NCI-H1436 treated with DMSO at 0.1 percent for 48 hours (cell line): ENCODE measurements at regions not wholly inside any gene's neighbourhood (a gene's known extent, or its start where the extent isn't known, plus 50 kb on each side); places are given as distances from the start of the nearest gene placed in this dataset.
"Not testable (repeated sequence)": the region's sequence is repeated elsewhere in the genome, so short reads cannot be mapped to it uniquely, and the experiment has no call there.

Source experiments
- DNase-seq: peaks from one replicate; lab custom pipeline; 2025; lab: John Stamatoyannopoulos, UW

- DNase-seq: not testable (repeated sequence)
These were observed 90.8 kb upstream of the ADCY2 start for GRCh38 chr5:7305000-7305674.

- DNase-seq: not testable (repeated sequence)
These were observed 89.4 kb upstream of the ADCY2 start for GRCh38 chr5:7306556-7306955.

DNA sequence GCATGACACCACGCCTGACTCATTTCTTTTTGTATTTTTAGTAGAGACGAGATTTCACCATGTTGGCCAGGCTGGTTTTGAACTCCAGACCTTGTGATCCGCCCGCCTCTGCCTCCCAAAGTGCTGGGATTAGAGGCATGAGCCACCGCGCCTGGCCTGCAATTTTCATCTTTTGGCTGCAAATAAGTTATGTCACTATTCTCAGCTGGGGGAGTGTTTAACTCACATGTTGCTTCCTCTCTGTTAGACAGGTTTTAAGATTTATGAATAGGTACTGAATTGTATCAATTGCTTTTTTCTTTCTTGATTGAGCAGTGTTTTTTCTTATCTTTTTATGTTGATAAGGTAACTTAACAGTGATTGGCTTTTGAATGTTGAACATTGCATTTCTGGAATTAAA, 88.2 kb upstream of the ADCY2 start:
- not testable (repeated sequence) for DNase-seq

DNA sequence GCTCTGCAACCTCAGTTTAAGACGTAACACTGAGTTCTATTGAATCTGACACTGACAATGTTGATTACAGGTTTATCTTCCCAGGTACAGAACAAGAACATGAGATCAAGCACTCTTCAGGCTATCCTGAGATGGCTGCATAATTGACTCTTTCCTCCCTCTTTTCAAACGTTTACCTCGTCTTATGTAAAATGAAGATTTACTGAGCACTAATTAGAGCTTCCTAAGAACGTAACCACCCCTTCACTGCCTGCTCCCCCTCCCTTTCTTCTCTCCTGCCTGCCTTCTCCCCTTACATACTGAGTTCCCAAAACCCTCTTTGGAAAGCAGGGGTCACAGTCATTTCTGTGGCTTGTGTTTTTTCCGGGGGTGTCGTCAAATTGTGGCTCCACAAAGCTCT, 86.2 kb upstream of the ADCY2 start:
- not testable (repeated sequence) for DNase-seq

DNA sequence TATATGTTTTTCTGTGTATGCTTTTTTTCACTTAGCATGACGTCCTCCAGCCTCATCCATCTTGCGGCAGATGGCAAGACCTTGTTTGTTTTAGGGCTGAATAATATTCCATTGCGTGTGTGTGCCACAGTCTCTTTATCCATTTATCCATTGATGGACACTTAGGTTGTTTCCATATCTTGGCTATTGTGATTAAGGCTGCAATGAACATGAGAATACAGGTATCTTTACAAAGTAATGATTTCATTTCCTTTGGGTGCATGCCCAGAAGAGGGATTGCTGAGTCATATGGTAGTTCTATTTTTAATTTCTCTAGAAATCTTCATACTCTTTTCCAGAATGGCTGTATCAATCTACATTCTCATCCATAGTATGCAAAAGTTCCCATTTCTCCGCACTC, 85.3 kb upstream of the ADCY2 start:
- DNase-seq: not testable (repeated sequence)

DNA sequence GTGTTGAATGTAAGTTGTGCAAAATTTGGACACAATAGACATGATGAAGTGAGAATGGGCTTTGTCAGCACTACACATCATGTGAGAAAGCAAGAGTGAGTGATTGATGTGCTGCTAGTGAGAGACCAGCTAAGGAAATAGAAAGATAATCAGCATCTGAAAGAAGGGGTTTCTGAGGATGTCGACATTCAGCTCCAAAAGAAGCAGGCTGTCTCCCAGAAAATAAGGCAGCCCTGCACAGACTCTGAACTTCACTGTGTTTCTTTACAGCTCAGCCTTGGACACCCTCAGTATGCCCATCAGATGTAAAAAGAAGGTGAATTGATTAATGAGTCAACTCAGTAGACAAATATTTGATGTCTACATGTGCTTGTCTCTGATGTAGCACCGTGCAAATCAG, 80.8 kb upstream of the ADCY2 start:
- DNase-seq: no peak

DNA sequence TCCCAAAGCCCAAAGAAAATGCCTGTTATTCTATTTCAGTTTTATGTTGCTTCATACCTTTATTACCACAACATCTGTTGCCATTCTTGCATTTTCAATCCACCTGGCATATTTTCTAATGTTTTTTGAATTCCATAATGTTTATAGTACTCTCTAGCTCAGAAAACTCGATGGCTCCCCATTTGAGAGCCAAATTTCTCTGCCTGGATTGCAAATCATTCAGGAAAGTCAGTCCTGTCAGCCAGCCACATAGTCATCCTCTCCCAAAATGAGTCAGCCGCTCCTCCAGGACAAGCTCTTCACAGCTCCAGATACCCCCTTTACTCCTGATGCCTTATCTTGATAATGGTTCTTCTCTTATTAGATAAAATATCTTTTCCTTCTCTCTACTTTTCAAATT, 78.2 kb upstream of the ADCY2 start:
- no peak for DNase-seq

DNA sequence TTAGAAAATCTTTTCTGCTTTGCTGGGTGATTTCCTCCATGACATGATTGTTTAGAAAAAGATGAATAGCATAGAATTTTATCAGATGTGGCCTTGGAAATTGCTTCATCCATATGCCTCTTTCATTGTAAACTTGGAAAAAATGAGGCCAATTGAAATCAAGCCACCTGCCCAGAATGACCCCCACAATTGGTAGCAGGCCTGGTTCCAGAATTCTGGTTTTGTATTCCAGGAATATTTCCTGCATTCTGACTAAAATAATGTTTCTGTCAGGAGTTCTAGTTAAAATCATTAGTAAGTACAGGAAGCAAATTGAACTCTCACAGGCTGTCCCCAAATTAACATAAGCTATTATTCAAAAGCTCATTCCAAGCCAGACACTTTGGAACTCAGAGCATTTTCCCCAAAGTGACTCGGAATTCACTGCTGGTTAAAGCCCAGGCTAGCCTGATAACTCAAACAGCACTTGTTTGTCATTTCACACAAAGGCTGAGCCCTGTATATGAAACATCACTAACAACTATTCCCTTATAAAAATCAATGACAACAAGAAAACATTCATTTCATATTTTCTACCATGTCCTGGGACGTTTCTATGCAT, 75.1 kb upstream of the ADCY2 start:
- no peak for DNase-seq

GRCh38 chr5:7321724-7322123, 74.2 kb upstream of the ADCY2 start:
- DNase-seq: no peak

GRCh38 chr5:7324919-7325318, 71.0 kb upstream of the ADCY2 start:
- DNase-seq: no peak

GRCh38 chr5:7325975-7326913, 69.7 kb upstream of the ADCY2 start:
- no peak for DNase-seq

DNA sequence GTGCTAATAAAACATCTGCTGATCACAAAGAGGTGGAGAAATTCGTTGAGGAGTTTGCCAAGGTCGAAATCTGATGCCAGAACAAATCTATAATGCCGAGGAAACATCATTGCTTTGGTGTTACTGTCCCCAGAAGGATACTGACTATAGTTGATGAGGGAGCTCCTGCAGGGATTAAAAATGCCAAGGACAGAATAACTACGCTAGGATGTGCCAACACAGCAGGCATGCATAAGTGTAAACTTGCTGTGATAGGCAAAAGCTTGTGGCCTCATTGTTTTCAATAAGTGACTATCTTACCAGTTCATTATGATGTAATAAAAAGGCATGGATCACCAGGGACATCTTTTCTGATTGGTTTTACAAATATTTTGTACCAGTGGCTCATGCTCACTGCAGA, 66.8 kb upstream of the ADCY2 start:
- DNase-seq: no peak

- no peak for DNase-seq
These were observed 66.2 kb upstream of the ADCY2 start for GRCh38 chr5:7329712-7330111.

DNA sequence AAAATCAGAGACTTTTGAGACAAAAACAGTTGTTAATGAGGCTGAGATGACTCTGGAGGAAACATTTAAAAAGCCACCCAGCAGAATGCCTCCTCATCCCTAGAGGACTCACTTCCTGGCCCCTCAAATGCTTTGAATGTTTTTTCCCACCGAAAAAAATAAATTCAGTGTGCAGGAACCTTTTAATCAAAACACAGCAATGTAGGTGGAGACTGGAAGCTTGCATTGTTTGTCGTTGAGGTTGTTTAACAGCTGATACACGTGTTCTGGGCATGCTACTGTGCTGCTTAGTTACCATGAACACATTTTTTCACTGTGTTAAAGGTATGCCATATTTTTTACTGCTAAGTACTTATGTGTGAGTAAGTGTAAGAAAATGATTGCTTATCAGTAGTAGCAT, 65.7 kb upstream of the ADCY2 start:
- no peak for DNase-seq

DNA sequence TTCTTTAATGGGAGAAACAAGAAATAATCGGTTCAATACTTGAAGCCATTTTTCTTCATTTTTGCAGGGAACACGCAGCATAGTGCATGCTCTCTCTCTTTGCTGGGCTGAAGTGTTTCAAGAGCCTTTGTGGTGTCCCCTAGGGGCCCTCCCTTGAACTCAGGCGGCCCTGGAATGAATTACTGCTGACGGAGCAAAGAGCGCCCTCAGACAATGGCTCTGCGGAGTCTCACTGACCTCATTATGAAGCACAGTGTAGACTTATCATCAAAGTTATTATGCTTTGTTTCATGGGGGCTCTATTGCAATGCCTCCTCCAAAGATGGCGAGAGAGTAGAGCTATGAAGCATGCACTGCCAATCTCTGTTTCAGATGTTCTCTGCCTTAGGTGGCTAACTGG, 64.8 kb upstream of the ADCY2 start:
- peak; percentile 7 for DNase-seq
